GM19468 (cell line): ENCODE measurements at regions not wholly inside any gene's neighbourhood (a gene's known extent, or its start where the extent isn't known, plus 50 kb on each side); places are given as distances from the start of the nearest gene placed in this dataset.

Experiments used
- ATAC-seq: cut with Tn5 transposase; IDR thresholded peaks from one replicate; pipeline ENCODE4 v1.9.1; 2021; ENCODE audit warnings: mild to moderate bottlenecking, moderate library complexity, moderate number of reproducible peaks; ENCODE audit not compliant: unreplicated experiment; ENCODE audit errors: extremely low read depth

DNA sequence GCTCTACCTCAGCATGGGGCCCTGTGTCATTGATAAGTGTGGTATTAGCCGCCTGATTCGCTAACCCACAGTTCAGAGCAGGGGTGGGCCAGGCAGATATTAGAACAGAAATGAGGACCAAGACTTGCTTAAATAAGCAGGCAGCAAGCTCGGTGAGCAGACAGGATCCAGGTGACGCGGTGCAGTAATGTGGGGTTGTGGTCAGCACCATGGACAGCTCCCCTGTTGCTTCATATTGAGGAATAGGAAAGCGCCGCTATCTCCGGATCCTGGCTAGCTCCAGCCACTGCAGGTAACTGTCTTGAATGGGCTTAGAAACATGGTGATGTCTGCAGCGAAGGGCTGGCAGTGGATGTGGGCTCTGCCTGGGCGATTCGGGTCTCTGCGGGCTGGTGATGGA, 51.3 kb upstream of the GPR26 start:
- ATAC-seq, result no peak
